A549 (cell line): ENCODE measurements at regions not wholly inside any gene's neighbourhood (a gene's known extent, or its start where the extent isn't known, plus 50 kb on each side); places are given as distances from the start of the nearest gene placed in this dataset.
A peak's percentile ranks its signal among the peaks of the same experiment; 100 is the strongest.

Experiments
- ATAC-seq, 2 experiments: fragments of 200-7000 bp in 1 of 2; fragments of >200 bp in 1 of 2; cut with Nextera tagmentation in 1 of 2; cut with Tn5 transposase in 1 of 2; 3 replicates each; pipeline versions ENCODE4 v1.8.0 to v1.9.1; 2018 to 2020; ENCODE audit warnings: mild to moderate bottlenecking in 1 of 2, moderate library complexity in 1 of 2
- CTCF ChIA-PET: fragments of 300-600 bp; sonication (Branson Sonifier 250); formaldehyde crosslinking; extraction: SDS; loops from one replicate; lab custom pipeline; 2021; ENCODE audit warnings: antibody characterized with exemption, inconsistent platforms; lab: Yijun Ruan, JAX
- POLR2A ChIA-PET: fragments of 350-600 bp; formaldehyde crosslinking; extraction: SDS; loops from one replicate; lab custom pipeline; 2021; ENCODE audit warnings: antibody characterized with exemption, inconsistent platforms; lab: Yijun Ruan, JAX
- DNase-seq, 2 experiments: peaks; one replicate each; pipeline versions ENCODE4 v3.0.0 to v3.0.0-alpha.2; 2011 to 2016; ENCODE audit warnings: low read depth in 1 of 2, low spot score in 1 of 2
- FAIRE-seq: peaks from 2 replicates; lab custom pipeline; 2011; peaks lifted over from hg19 to GRCh38; lab: Jason Lieb, UNC
- H3K27ac ChIP-seq, 2 experiments: fragments of >200 bp; sonication (Bioruptor Twin); formaldehyde crosslinking; 3 replicates each; pipeline ENCODE4 v1.5.1; 2016 to 2017
- H3K4me1 ChIP-seq: fragments of >200 bp; sonication (Bioruptor Twin); formaldehyde crosslinking; 3 replicates; pipeline ENCODE4 v1.6.1; 2016
- H3K4me2 ChIP-seq: fragments of >200 bp; sonication (Bioruptor Twin); formaldehyde crosslinking; 3 replicates; pipeline ENCODE4 v1.6.1; 2016
- H3K4me3 ChIP-seq: fragments of >200 bp; sonication (Bioruptor Twin); formaldehyde crosslinking; 3 replicates; pipeline ENCODE4 v1.5.1; 2016
- H3K9me3 ChIP-seq: fragments of >200 bp; sonication (Bioruptor Twin); formaldehyde crosslinking; 3 replicates; pipeline ENCODE4 v1.6.1; 2016
- BCL3 ChIP-seq: fragments of >200 bp; sonication (Bioruptor Twin); formaldehyde crosslinking; IDR thresholded peaks from 3 replicates; pipeline ENCODE4 v1.6.1; 2016
- BHLHE40 ChIP-seq: IDR thresholded peaks from 2 replicates; pipeline ENCODE4 v1.6.1; 2012; ENCODE audit warnings: low read depth, low read length, inconsistent platforms
- CBX8 ChIP-seq: fragments of 200-600 bp; sonication (generic); IDR thresholded peaks from 2 replicates; pipeline ENCODE4 v1.6.1; 2016
- CHD2 ChIP-seq: fragments of 150-350 bp; IDR thresholded peaks from 2 replicates; pipeline ENCODE4 v1.6.1; 2014; ENCODE audit warnings: low read length; ENCODE audit not compliant: partially characterized antibody
- CHD4 ChIP-seq: fragments of 200-600 bp; sonication (generic); IDR thresholded peaks from 2 replicates; pipeline ENCODE4 v1.6.1; 2016; ENCODE audit warnings: antibody characterized with exemption, mild to moderate bottlenecking, borderline replicate concordance
- EHF ChIP-seq: fragments of 250-450 bp; sonication (Bioruptor Pico); IDR thresholded peaks from 2 replicates; pipeline ENCODE4 v1.5.0; 2020; ENCODE audit warnings: mild to moderate bottlenecking
- EHMT2 ChIP-seq: fragments of 200-600 bp; sonication (generic); IDR thresholded peaks from 2 replicates; pipeline ENCODE4 v1.6.1; 2016; ENCODE audit warnings: antibody characterized with exemption, low read depth, mild to moderate bottlenecking, moderate library complexity
- HOXA7 ChIP-seq: fragments of 250-450 bp; sonication (Bioruptor Pico); IDR thresholded peaks from 2 replicates; pipeline ENCODE4 v1.5.0; 2020; ENCODE audit warnings: mild to moderate bottlenecking, moderate library complexity
- MAFK ChIP-seq: fragments of 450-650 bp; IDR thresholded peaks from 2 replicates; pipeline ENCODE4 v1.6.1; 2014; ENCODE audit not compliant: partially characterized antibody
- MAZ ChIP-seq: fragments of 150-350 bp; IDR thresholded peaks from 2 replicates; pipeline ENCODE4 v1.6.1; 2014; ENCODE audit warnings: antibody characterized with exemption, low read depth, low read length, borderline replicate concordance
- MYC ChIP-seq: IDR thresholded peaks from 2 replicates; pipeline ENCODE4 v1.6.1; 2012; ENCODE audit warnings: mild to moderate bottlenecking, inconsistent platforms, low read length, improper control_type of control experiment, borderline replicate concordance
- NR3C1 ChIP-seq: fragments of >200 bp; sonication (Bioruptor Twin); formaldehyde crosslinking; IDR thresholded peaks from 3 replicates; pipeline ENCODE4 v1.6.1; 2017
- RAD21 ChIP-seq, 2 experiments: fragments of >200 bp in 1 of 2; sonication (Bioruptor Twin) in 1 of 2; formaldehyde crosslinking in 1 of 2; IDR thresholded peaks in 1 of 2; conservative IDR thresholded peaks in 1 of 2; 2 replicates in 1 of 2; 3 replicates in 1 of 2; pipeline ENCODE4 v1.6.1; 2012 to 2018; ENCODE audit warnings: inconsistent platforms in 1 of 2
- RARB ChIP-seq: fragments of 250-450 bp; sonication (Bioruptor Pico); IDR thresholded peaks from 2 replicates; pipeline ENCODE4 v1.8.0; 2021; ENCODE audit warnings: mild to moderate bottlenecking, moderate library complexity
- RCOR1 ChIP-seq: fragments of 150-350 bp; IDR thresholded peaks from 2 replicates; pipeline ENCODE4 v1.6.1; 2014; ENCODE audit warnings: antibody characterized with exemption, low read length, low read depth
- REST ChIP-seq: fragments of 200-600 bp; sonication (generic); IDR thresholded peaks from 2 replicates; pipeline ENCODE4 v1.6.1; 2016; ENCODE audit warnings: antibody characterized with exemption, mild to moderate bottlenecking, moderate library complexity
- SMC3 ChIP-seq: fragments of >200 bp; sonication (Bioruptor Twin); formaldehyde crosslinking; IDR thresholded peaks from 3 replicates; pipeline ENCODE4 v1.6.1; 2018; ENCODE audit warnings: inconsistent platforms
- SREBF2 ChIP-seq: fragments of 450-650 bp; IDR thresholded peaks from 2 replicates; pipeline ENCODE4 v1.6.1; 2014; ENCODE audit warnings: mild to moderate bottlenecking, moderate library complexity
- USF2 ChIP-seq: fragments of 450-650 bp; IDR thresholded peaks from 2 replicates; pipeline ENCODE4 v1.6.1; 2014; ENCODE audit warnings: antibody characterized with exemption
- ZC3H11A ChIP-seq: fragments of 450-650 bp; IDR thresholded peaks from 2 replicates; pipeline ENCODE4 v1.6.1; 2014; ENCODE audit warnings: antibody characterized with exemption, mild to moderate bottlenecking
- ZSCAN20 ChIP-seq: fragments of 250-450 bp; sonication (Bioruptor Pico); IDR thresholded peaks from 2 replicates; pipeline ENCODE4 v1.8.0; 2022; ENCODE audit warnings: mild to moderate bottlenecking, moderate library complexity
- WGBS: methylation state at CpG from one replicate; pipeline ENCODE4 v1.1.6; 2017; ENCODE audit errors: missing lambda C conversion rate; 5-methylcytosine and 5-hydroxymethylcytosine counted together

- WGBS, result 44% methylated on average over 2 of the region's 2 CpGs
- Histone ChIP-seq H3K9me3 (no peaks in the 10 kb centered on the region), H3K4me1 (peaks cover 29% of the 10 kb centered on the region), H3K4me2 (no peak overlapping the region), H3K27ac (no peak overlapping the region), H3K4me3 (no peak overlapping the region)
- ATAC-seq (no peak), FAIRE-seq (no peak), DNase-seq (no peak)
- CTCF ChIA-PET, result no interaction called here
- POLR2A ChIA-PET, result no interaction called here
- no peak for TF ChIP-seq MAFK
- TF ChIP-seq RCOR1, result no peak
- no peak for TF ChIP-seq NR3C1
- no peak for TF ChIP-seq HOXA7 (CRISPR knock-in tag)
- TF ChIP-seq SMC3, result no peak
- no peak for TF ChIP-seq EHMT2
- TF ChIP-seq RAD21 (conservative IDR thresholded peaks at IDR 0.05 in 1 of 2, IDR thresholded peaks at IDR 0.05 in 1 of 2), result no peak
- TF ChIP-seq BHLHE40, result no peak
- TF ChIP-seq USF2, result no peak
Observed at GRCh38 chr1:209041927-209042326, 541.6 kb upstream of the CAMK1G start.

- FAIRE-seq (no peak), ATAC-seq (no peak), DNase-seq (no peak)
- Histone ChIP-seq H3K4me2 (no peak overlapping the region), H3K4me1 (peaks cover 29% of the 10 kb centered on the region), H3K27ac (no peak overlapping the region), H3K9me3 (no peaks in the 10 kb centered on the region), H3K4me3 (no peak overlapping the region)
- WGBS, result 26% methylated on average over 4 of the region's 4 CpGs
- ChIA-PET POLR2A (no interaction called here), CTCF (no interaction called here)
- TF ChIP-seq USF2 (peak; percentile 20; the same call in 1 of the 2 replicates), ZSCAN20 (no peak), ZC3H11A (no peak), MYC (no peak), REST (no peak), BHLHE40 (no peak), RAD21 (conservative IDR thresholded peaks at IDR 0.05 in 1 of 2, IDR thresholded peaks at IDR 0.05 in 1 of 2) (no peak), RARB (no peak)
Observed at GRCh38 chr1:209042413-209042812, 541.1 kb upstream of the CAMK1G start.

GRCh38 chr1:209045331-209046057 lies 538.0 kb upstream of the CAMK1G start:
- H3K4me3 ChIP-seq, result no peak overlapping the region
- ATAC-seq, result no peak
- CTCF ChIA-PET, result no interaction called here
- H3K4me2 ChIP-seq, result peak overlapping the region; percentile 41
- WGBS, result 28% methylated on average over 4 of the region's 4 CpGs
- H3K27ac ChIP-seq, result no peak overlapping the region
- no peaks in the 10 kb centered on the region for H3K9me3 ChIP-seq
- TF ChIP-seq CBX8, result no peak
- no peak for TF ChIP-seq EHF
- no peak for TF ChIP-seq SMC3
- TF ChIP-seq BHLHE40, result no peak
- TF ChIP-seq MAZ, result no peak
- TF ChIP-seq CHD4, result no peak
- TF ChIP-seq ZSCAN20, result no peak
- TF ChIP-seq MYC, result no peak
- TF ChIP-seq CHD2, result no peak
- TF ChIP-seq BCL3, result no peak
- TF ChIP-seq SREBF2, result no peak
- TF ChIP-seq, all 56 proteins: peak for 0
- peaks cover 16% of the 10 kb centered on the region for H3K4me1 ChIP-seq
- POLR2A ChIA-PET, result no interaction called here
- no peak for DNase-seq
- no peak for FAIRE-seq
